ENCODE measurements at regions not wholly inside any gene's neighbourhood (a gene's known extent, or its start where the extent isn't known, plus 50 kb on each side); places are given as distances from the start of the nearest gene placed in this dataset.

GRCh38 chr14:50040895-50041465 is 75.4 kb downstream of the VCPKMT start:
- DNase-seq, result no peak

GRCh38 chr14:50041980-50042379 is 74.4 kb downstream of the VCPKMT start:
- DNase-seq, result no peak

- no peak for DNase-seq
Observed at GRCh38 chr14:50044042-50044651, 72.2 kb downstream of the VCPKMT start.

- DNase-seq, result no peak
Observed at GRCh38 chr14:50045039-50045711, 71.2 kb downstream of the VCPKMT start.

GRCh38 chr14:50045837-50046236 is 70.5 kb downstream of the VCPKMT start:
- no peak for DNase-seq

GRCh38 chr14:50047274-50047676 is 69.1 kb downstream of the VCPKMT start:
- no peak for DNase-seq

- DNase-seq, result no peak
Observed at GRCh38 chr14:50049093-50049492, 67.3 kb downstream of the VCPKMT start.

- no peak for DNase-seq
Observed at GRCh38 chr14:50049703-50050570, 66.4 kb downstream of the VCPKMT start.

- no peak for DNase-seq
Observed at GRCh38 chr14:50051106-50051505, 65.3 kb downstream of the VCPKMT start.

GRCh38 chr14:50051706-50052105 is 64.7 kb downstream of the VCPKMT start:
- no peak for DNase-seq

- no peak for DNase-seq
Observed at GRCh38 chr14:50052517-50052916, 63.9 kb downstream of the VCPKMT start.

- DNase-seq, result no peak
Observed at GRCh38 chr14:50053935-50054334, 62.4 kb downstream of the VCPKMT start.

GRCh38 chr14:50055461-50056228 is 60.7 kb downstream of the VCPKMT start:
- DNase-seq, result no peak

GRCh38 chr14:50056435-50056834 is 59.9 kb downstream of the VCPKMT start:
- DNase-seq, result no peak

GRCh38 chr14:50057331-50057730 is 59.0 kb downstream of the VCPKMT start:
- no peak for DNase-seq

- DNase-seq, result no peak
Observed at GRCh38 chr14:50058113-50058512, 58.3 kb downstream of the VCPKMT start.

All from SIG-M5 (cell line).